ENCODE measurements at regions not wholly inside any gene's neighbourhood (a gene's known extent, or its start where the extent isn't known, plus 50 kb on each side); places are given as distances from the start of the nearest gene placed in this dataset.

DNA sequence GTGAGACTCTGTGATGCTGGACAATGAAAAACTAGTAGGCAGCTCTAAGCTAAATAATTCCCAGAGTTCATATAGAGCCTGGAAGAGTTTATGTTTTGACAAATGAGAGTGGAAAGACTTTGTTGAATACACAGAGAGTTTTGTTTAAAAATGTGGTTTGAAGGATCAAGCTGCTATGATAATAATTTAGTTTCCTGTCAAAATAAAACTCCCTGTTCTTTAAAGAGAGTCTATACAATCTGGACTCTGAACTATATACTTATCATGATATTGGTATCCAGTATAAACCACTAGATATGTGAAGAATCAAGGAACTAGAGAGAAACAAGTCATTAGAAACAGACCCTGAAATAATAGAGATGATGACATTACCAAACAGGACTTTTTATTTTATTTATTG lies 158.6 kb downstream of the C4orf33 start (continued):
- TF ChIP-seq, protein P1, sequence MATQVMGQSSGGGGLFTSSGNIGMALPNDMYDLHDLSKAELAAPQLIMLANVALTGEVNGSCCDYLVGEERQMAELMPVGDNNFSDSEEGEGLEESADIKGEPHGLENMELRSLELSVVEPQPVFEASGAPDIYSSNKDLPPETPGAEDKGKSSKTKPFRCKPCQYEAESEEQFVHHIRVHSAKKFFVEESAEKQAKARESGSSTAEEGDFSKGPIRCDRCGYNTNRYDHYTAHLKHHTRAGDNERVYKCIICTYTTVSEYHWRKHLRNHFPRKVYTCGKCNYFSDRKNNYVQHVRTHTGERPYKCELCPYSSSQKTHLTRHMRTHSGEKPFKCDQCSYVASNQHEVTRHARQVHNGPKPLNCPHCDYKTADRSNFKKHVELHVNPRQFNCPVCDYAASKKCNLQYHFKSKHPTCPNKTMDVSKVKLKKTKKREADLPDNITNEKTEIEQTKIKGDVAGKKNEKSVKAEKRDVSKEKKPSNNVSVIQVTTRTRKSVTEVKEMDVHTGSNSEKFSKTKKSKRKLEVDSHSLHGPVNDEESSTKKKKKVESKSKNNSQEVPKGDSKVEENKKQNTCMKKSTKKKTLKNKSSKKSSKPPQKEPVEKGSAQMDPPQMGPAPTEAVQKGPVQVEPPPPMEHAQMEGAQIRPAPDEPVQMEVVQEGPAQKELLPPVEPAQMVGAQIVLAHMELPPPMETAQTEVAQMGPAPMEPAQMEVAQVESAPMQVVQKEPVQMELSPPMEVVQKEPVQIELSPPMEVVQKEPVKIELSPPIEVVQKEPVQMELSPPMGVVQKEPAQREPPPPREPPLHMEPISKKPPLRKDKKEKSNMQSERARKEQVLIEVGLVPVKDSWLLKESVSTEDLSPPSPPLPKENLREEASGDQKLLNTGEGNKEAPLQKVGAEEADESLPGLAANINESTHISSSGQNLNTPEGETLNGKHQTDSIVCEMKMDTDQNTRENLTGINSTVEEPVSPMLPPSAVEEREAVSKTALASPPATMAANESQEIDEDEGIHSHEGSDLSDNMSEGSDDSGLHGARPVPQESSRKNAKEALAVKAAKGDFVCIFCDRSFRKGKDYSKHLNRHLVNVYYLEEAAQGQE (IDR thresholded peaks at IDR 0.05; ENCODE audit: low read depth, low read length): no peak
- TF ChIP-seq NFYA (IDR thresholded peaks at IDR 0.05; ENCODE audit: borderline replicate concordance, low read depth, low read length) (no peak), ZNF274 (IDR thresholded peaks at IDR 0.05; ENCODE audit: insufficient read depth, insufficient read length) (no peak)

DNA sequence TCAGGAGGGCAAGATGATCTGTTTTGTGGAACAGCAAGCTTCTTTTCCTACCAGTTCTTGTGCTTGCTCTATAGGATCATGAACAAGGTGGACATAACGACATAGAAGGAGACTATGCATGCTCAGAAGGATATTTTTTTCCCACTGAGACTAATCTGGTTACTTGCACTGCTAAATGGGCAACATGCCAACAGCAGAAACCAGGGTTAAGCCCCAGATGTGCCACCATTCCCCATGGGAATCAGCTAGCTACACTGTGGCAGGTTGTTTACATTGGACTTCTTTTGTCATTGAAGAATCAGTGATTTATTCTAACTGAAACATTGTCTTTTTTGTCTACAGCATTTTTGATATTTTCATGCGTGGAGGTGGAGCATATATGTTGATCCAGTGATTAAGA lies 165.6 kb downstream of the C4orf33 start:
- no peak overlapping the region for H2AFZ ChIP-seq (ENCODE audit: control insufficient read depth, low read depth, low read length)
- H3K4me2 ChIP-seq (ENCODE audit: control insufficient read depth, insufficient read depth): no peak overlapping the region
- no peaks in the 10 kb centered on the region for H3K36me3 ChIP-seq (ENCODE audit: control insufficient read depth in 2 of 2, insufficient read depth in 2 of 2, low read length in 1 of 2)
- BruUV-seq (replicated peaks): no TSS peak
- H3K9ac ChIP-seq (ENCODE audit: control insufficient read depth, insufficient read depth, low read length): no peak overlapping the region
- no peaks in the 10 kb centered on the region for H3K27me3 ChIP-seq (replicated peaks in 1 of 2; ENCODE audit: control insufficient read depth in 2 of 2, insufficient read depth in 2 of 2, low read length in 1 of 2)
- H4K20me1 ChIP-seq (ENCODE audit: control insufficient read depth, insufficient read depth): no peaks in the 10 kb centered on the region
- DNase-seq (ENCODE audit: low read depth, low spot score) (no peak), ATAC-seq (no peak), FAIRE-seq (no peak)
- no peaks in the 10 kb centered on the region for H3K79me2 ChIP-seq (ENCODE audit: control insufficient read depth, insufficient read depth, low read length)
- ChIA-PET RAD21 (ENCODE audit: unreplicated experiment) (no interaction called here), POLR2A (no interaction called here), CTCF (no interaction called here), SMC1A (ENCODE audit: uncharacterized antibody, unreplicated experiment) (no interaction called here)
- intact Hi-C loops (cut with micrococcal nuclease; ENCODE audit: unreplicated experiment) (no loop called here), in situ Hi-C loops (cut with MboI) (no loop called here)
- WGBS (ENCODE audit: insufficient coverage, insufficient replicate concordance, low lambda C conversion rate, missing lambda C conversion rate): 47% methylated on average over 2 of the region's 2 CpGs
- no peak overlapping the region for H3K27ac ChIP-seq (ENCODE audit: control insufficient read depth, insufficient read depth)
- no peaks in the 10 kb centered on the region for H3K9me3 ChIP-seq (replicated peaks; ENCODE audit: control insufficient read depth, insufficient read depth, low read length)
- no peak overlapping the region for H3K4me3 ChIP-seq
- TF ChIP-seq NFYB (IDR thresholded peaks at IDR 0.05; ENCODE audit: insufficient read depth, low read depth, low read length) (no peak), POLR2A (IDR thresholded peaks at IDR 0.05; ENCODE audit: low read depth, low read length) (no peak), IRF5 (IDR thresholded peaks at IDR 0.05; ENCODE audit: borderline replicate concordance) (no peak), POLR2AphosphoS2 (IDR thresholded peaks at IDR 0.05; ENCODE audit: low read depth, low read length) (no peak), MXI1 (IDR thresholded peaks at IDR 0.05; ENCODE audit: low read depth, low read length) (no peak), CHD2 (IDR thresholded peaks at IDR 0.05; ENCODE audit: borderline replicate concordance, low read depth, low read length) (no peak), TCF12 (IDR thresholded peaks at IDR 0.05; ENCODE audit: low read depth, low read length) (no peak), ZNF384 (IDR thresholded peaks at IDR 0.05; ENCODE audit: borderline replicate concordance, low read depth, low read length) (no peak)
- H3K4me1 ChIP-seq (ENCODE audit: control insufficient read depth, insufficient read depth, low read length): peaks cover 9% of the 10 kb centered on the region; the same call in 1 of the 2 replicates

Measured in GM12878 (cell line).